HEK293 (cell line): ENCODE measurements at regions not wholly inside any gene's neighbourhood (a gene's known extent, or its start where the extent isn't known, plus 50 kb on each side); places are given as distances from the start of the nearest gene placed in this dataset.

ENCODE experiments used
- CTCF ChIA-PET: fragments of 350-600 bp; formaldehyde crosslinking; extraction: SDS; loops from one replicate; lab custom pipeline; 2021; ENCODE audit warnings: antibody characterized with exemption; lab: Yijun Ruan, JAX
- POLR2A ChIA-PET: fragments of 300-600 bp; formaldehyde crosslinking; extraction: SDS; loops from one replicate; lab custom pipeline; 2020; ENCODE audit warnings: antibody characterized with exemption, inconsistent platforms; lab: Yijun Ruan, JAX
- H3K27ac ChIP-seq: fragments of 200-500 bp; sonication (Bioruptor generic); 2 replicates; pipeline ENCODE4 v1.5.1; 2014; ENCODE audit warnings: low read depth, low read length, control low read depth, inconsistent platforms; ENCODE audit errors: extremely low read depth
- H3K36me3 ChIP-seq, 2 experiments: fragments of 200-500 bp in 1 of 2; sonication (Bioruptor generic) in 1 of 2; 1 replicate in 1 of 2; 2 replicates in 1 of 2; pipeline ENCODE4 v1.5.1; 2014 to 2017; ENCODE audit warnings: inconsistent platforms in 2 of 2, low read length in 2 of 2; ENCODE audit not compliant: control insufficient read depth in 2 of 2, insufficient read depth in 1 of 2
- H3K4me1 ChIP-seq: fragments of 200-500 bp; sonication (Bioruptor generic); 2 replicates; pipeline ENCODE4 v1.5.1; 2014; ENCODE audit warnings: mild to moderate bottlenecking, low read length, inconsistent platforms; ENCODE audit not compliant: control insufficient read depth, insufficient read depth
- H3K4me3 ChIP-seq: 2 replicates; pipeline ENCODE4 v1.5.1; 2011; ENCODE audit warnings: low read depth, mild to moderate bottlenecking, control low read depth, low read length, moderate library complexity
- H3K9me3 ChIP-seq: fragments of 200-500 bp; sonication (Bioruptor generic); 2 replicates; pipeline ENCODE4 v1.5.1; 2014; ENCODE audit warnings: low read depth, low read length, inconsistent platforms; ENCODE audit not compliant: control insufficient read depth, insufficient read depth
- GLI2 ChIP-seq: fragments of 450-650 bp; formaldehyde crosslinking; IDR thresholded peaks from 2 replicates; pipeline ENCODE4; 2017; ENCODE audit warnings: missing biosample characterization, missing genetic modification characterization, low read depth, borderline replicate concordance
- KLF10 ChIP-seq: fragments of 450-650 bp; IDR thresholded peaks from 2 replicates; pipeline ENCODE4 v1.5.1; 2018; ENCODE audit warnings: missing biosample characterization, mild to moderate bottlenecking, missing genetic modification characterization
- TRIM28 ChIP-seq: IDR thresholded peaks from 2 replicates; pipeline ENCODE4 v1.6.1; 2011; ENCODE audit warnings: low read length, control low read depth, borderline replicate concordance
- ZBTB10 ChIP-seq: fragments of 450-650 bp; formaldehyde crosslinking; IDR thresholded peaks from 2 replicates; pipeline ENCODE4 v1.5.1; 2016; ENCODE audit warnings: missing biosample characterization, missing genetic modification characterization
- ZNF26 ChIP-seq: fragments of 450-650 bp; formaldehyde crosslinking; IDR thresholded peaks from 2 replicates; pipeline ENCODE4 v1.5.1; 2016; ENCODE audit warnings: missing biosample characterization, missing genetic modification characterization
- ZNF280C ChIP-seq: fragments of 450-650 bp; formaldehyde crosslinking; IDR thresholded peaks from 2 replicates; pipeline ENCODE4 v1.5.1; 2016; ENCODE audit warnings: missing biosample characterization, missing genetic modification characterization
- ZNF335 ChIP-seq: fragments of 450-650 bp; formaldehyde crosslinking; conservative IDR thresholded peaks from 2 replicates; pipeline ENCODE4 v1.5.1; 2016; ENCODE audit warnings: missing biosample characterization, missing genetic modification characterization
- ZNF362 ChIP-seq: fragments of 450-650 bp; formaldehyde crosslinking; IDR thresholded peaks from 2 replicates; pipeline ENCODE4 v1.5.1; 2016; ENCODE audit warnings: missing biosample characterization, missing genetic modification characterization
- ZNF391 ChIP-seq: fragments of 450-650 bp; formaldehyde crosslinking; IDR thresholded peaks from 2 replicates; pipeline ENCODE4 v1.5.1; 2016; ENCODE audit warnings: low read depth, missing biosample characterization, missing genetic modification characterization, borderline replicate concordance
- ZNF488 ChIP-seq: fragments of 450-650 bp; formaldehyde crosslinking; IDR thresholded peaks from 2 replicates; pipeline ENCODE4 v1.5.1; 2016; ENCODE audit warnings: missing biosample characterization, missing genetic modification characterization
- ZNF530 ChIP-seq: fragments of 450-650 bp; formaldehyde crosslinking; IDR thresholded peaks from 2 replicates; pipeline ENCODE4 v1.5.1; 2016; ENCODE audit warnings: low read depth, missing biosample characterization, missing genetic modification characterization
- ZNF549 ChIP-seq: fragments of 450-650 bp; IDR thresholded peaks from 2 replicates; pipeline ENCODE4 v1.5.1; 2018; ENCODE audit warnings: missing biosample characterization, missing genetic modification characterization, mild to moderate bottlenecking, inconsistent platforms, moderate library complexity
- ZNF555 ChIP-seq: fragments of 450-650 bp; formaldehyde crosslinking; conservative IDR thresholded peaks from 2 replicates; pipeline ENCODE4 v1.5.1; 2017; ENCODE audit warnings: missing biosample characterization, mild to moderate bottlenecking, missing genetic modification characterization, inconsistent platforms
- ZNF571 ChIP-seq: fragments of 450-650 bp; formaldehyde crosslinking; IDR thresholded peaks from 2 replicates; pipeline ENCODE4 v1.5.0; 2017; ENCODE audit warnings: missing biosample characterization, missing genetic modification characterization
- ZNF621 ChIP-seq: fragments of 450-650 bp; formaldehyde crosslinking; IDR thresholded peaks from 2 replicates; pipeline ENCODE4 v1.5.1; 2017; ENCODE audit warnings: missing biosample characterization, missing genetic modification characterization
- ZNF704 ChIP-seq: fragments of 450-650 bp; formaldehyde crosslinking; IDR thresholded peaks from 2 replicates; pipeline ENCODE4 v1.5.1; 2016; ENCODE audit warnings: missing biosample characterization, missing genetic modification characterization
- ZNF776 ChIP-seq: fragments of 450-650 bp; formaldehyde crosslinking; IDR thresholded peaks from 2 replicates; pipeline ENCODE4 v1.5.0; 2017; ENCODE audit warnings: missing biosample characterization, missing genetic modification characterization, borderline replicate concordance

GRCh38 chr13:63774133-63774532, 2358.5 kb upstream of the PCDH20 start:
- no peak for TF ChIP-seq GLI2
- TF ChIP-seq ZNF621 (tag by site-specific recombination): no peak
- TF ChIP-seq ZNF362: no peak
- no peak for TF ChIP-seq TRIM28
- TF ChIP-seq ZNF776 (tag by site-specific recombination): no peak
- TF ChIP-seq ZNF549 (tag by site-specific recombination): no peak
- TF ChIP-seq ZNF26 (tag by site-specific recombination): no peak
- TF ChIP-seq ZNF704: no peak
- no peak for TF ChIP-seq ZNF280C
- no peak for TF ChIP-seq ZNF571 (tag by site-specific recombination)
- TF ChIP-seq ZNF555 (tag by site-specific recombination): no peak
- TF ChIP-seq ZNF335: no peak
- no peak for TF ChIP-seq ZNF488 (tag by site-specific recombination)
- TF ChIP-seq KLF10 (tag by site-specific recombination): no peak
- TF ChIP-seq ZNF391 (tag by site-specific recombination): no peak
- TF ChIP-seq ZNF530 (tag by site-specific recombination): no peak
- no peak for TF ChIP-seq ZBTB10 (tag by site-specific recombination)
- TF ChIP-seq, all 188 proteins: peak for 0
- Histone ChIP-seq H3K36me3 (no peaks in the 10 kb centered on the region), H3K9me3 (no peaks in the 10 kb centered on the region), H3K4me3 (no peak overlapping the region), H3K4me1 (no peaks in the 10 kb centered on the region), H3K27ac (no peak overlapping the region)
- ChIA-PET POLR2A (no interaction called here), CTCF (no interaction called here)
